Hepatocyte (in vitro differentiated cells): ENCODE measurements at regions not wholly inside any gene's neighbourhood (a gene's known extent, or its start where the extent isn't known, plus 50 kb on each side); places are given as distances from the start of the nearest gene placed in this dataset.

Experiments
- EZH2 ChIP-seq: fragments of 200-600 bp; sonication (generic); IDR thresholded peaks from 2 replicates; pipeline ENCODE4 v1.6.1; 2016; ENCODE audit warnings: antibody characterized with exemption, mild to moderate bottlenecking, borderline replicate concordance
- TF ChIP-seq, protein P1 (sequence below): fragments of 200-600 bp; sonication (generic); IDR thresholded peaks from 2 replicates; pipeline ENCODE4 v1.5.1; 2016; ENCODE audit warnings: antibody characterized with exemption, mild to moderate bottlenecking; ENCODE audit not compliant: poor library complexity

DNA sequence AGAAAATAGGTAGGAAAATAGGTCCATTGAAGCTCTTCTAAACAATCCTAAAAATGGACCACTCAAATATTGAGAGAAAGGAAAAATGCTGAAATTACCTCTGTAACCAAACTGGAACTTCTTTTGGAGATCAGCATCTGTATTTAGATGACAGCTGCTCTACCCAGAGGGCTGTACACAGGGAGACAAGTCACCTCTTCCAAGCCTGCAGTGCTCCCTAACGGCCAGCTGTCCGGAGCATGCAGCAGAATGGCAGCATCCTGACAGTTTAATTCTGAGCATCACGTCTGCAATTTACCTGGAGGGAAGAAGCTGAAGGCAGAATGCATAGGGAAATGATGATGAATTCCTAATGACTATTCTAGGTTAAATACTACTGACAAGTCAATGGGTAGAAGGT lies 62.8 kb upstream of the DIAPH3 start:
- TF ChIP-seq, protein P1, sequence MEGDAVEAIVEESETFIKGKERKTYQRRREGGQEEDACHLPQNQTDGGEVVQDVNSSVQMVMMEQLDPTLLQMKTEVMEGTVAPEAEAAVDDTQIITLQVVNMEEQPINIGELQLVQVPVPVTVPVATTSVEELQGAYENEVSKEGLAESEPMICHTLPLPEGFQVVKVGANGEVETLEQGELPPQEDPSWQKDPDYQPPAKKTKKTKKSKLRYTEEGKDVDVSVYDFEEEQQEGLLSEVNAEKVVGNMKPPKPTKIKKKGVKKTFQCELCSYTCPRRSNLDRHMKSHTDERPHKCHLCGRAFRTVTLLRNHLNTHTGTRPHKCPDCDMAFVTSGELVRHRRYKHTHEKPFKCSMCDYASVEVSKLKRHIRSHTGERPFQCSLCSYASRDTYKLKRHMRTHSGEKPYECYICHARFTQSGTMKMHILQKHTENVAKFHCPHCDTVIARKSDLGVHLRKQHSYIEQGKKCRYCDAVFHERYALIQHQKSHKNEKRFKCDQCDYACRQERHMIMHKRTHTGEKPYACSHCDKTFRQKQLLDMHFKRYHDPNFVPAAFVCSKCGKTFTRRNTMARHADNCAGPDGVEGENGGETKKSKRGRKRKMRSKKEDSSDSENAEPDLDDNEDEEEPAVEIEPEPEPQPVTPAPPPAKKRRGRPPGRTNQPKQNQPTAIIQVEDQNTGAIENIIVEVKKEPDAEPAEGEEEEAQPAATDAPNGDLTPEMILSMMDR: peak; percentile 50
- no peak for TF ChIP-seq EZH2
